Right ventricle myocardium superior (tissue), 1 donor: ENCODE measurements at regions not wholly inside any gene's neighbourhood (a gene's known extent, or its start where the extent isn't known, plus 50 kb on each side); places are given as distances from the start of the nearest gene placed in this dataset.
A peak's percentile ranks its signal among the peaks of the same experiment; 100 is the strongest.
"Not testable (repeated sequence)": the region's sequence is repeated elsewhere in the genome, so short reads cannot be mapped to it uniquely, and the experiment has no call there.

Source experiments
- ATAC-seq: fragments of 200-7000 bp; cut with Tn5 transposase; one replicate; pipeline ENCODE4 v1.9.1; 2020; ENCODE audit warnings: mild to moderate bottlenecking; ENCODE audit not compliant: poor library complexity
- DNase-seq: peaks from one replicate; pipeline ENCODE4 v3.0.0-alpha.2; 2020
- intact Hi-C: fragments of 100-400 bp; cut with DNase I; formaldehyde crosslinking; loops from one replicate; pipeline ENCODE4 v1.11.2; 2022
- donor health status: DM: no; HTN: yes; CAD: no; lungs with severe emphysema.

GRCh38 chr10:61283481-61284221 is 169.5 kb downstream of the TMEM26 start:
- intact Hi-C loops: loop anchor here (5.0 kb wide), 1 partner anchor 146 kb away; no protein-coding TSS in a partner anchor
- no peak for DNase-seq
- peak; percentile 25 for ATAC-seq

GRCh38 chr10:61283066-61283465 is 170.1 kb downstream of the TMEM26 start:
- no peak for ATAC-seq
- no peak for DNase-seq
- intact Hi-C loops: loop anchor here (5.0 kb wide), 1 partner anchor 146 kb away; no protein-coding TSS in a partner anchor

GRCh38 chr10:61280303-61280702 is 172.9 kb downstream of the TMEM26 start:
- ATAC-seq: no peak
- intact Hi-C loops: loop anchor here (5.0 kb wide), 1 partner anchor 143 kb away; no protein-coding TSS in a partner anchor
- no peak for DNase-seq

- ATAC-seq (no peak), DNase-seq (no peak)
- intact Hi-C loops: no loop called here
Observed at GRCh38 chr10:61279400-61279799, 173.8 kb downstream of the TMEM26 start.

GRCh38 chr10:61278556-61278955 is 174.6 kb downstream of the TMEM26 start:
- ATAC-seq (no peak), DNase-seq (no peak)
- intact Hi-C loops: no loop called here

GRCh38 chr10:61272781-61273180 is 180.4 kb downstream of the TMEM26 start:
- DNase-seq: no peak
- intact Hi-C loops: no loop called here
- no peak for ATAC-seq

- intact Hi-C loops: no loop called here
- no peak for DNase-seq
- no peak for ATAC-seq
Observed at GRCh38 chr10:61271127-61271780, 181.9 kb downstream of the TMEM26 start.

- intact Hi-C loops: no loop called here
- ATAC-seq: no peak
- no peak for DNase-seq
Observed at GRCh38 chr10:61263518-61263917, 189.7 kb downstream of the TMEM26 start.

- intact Hi-C loops: no loop called here
- no peak for DNase-seq
- ATAC-seq: no peak
Observed at GRCh38 chr10:61262486-61263261, 190.5 kb downstream of the TMEM26 start.

- DNase-seq (no peak), ATAC-seq (no peak)
- intact Hi-C loops: no loop called here
Observed at GRCh38 chr10:61257956-61258496, 195.2 kb downstream of the TMEM26 start.

- DNase-seq: no peak
- intact Hi-C loops: no loop called here
- ATAC-seq: no peak
Observed at GRCh38 chr10:61257136-61257535, 196.0 kb downstream of the TMEM26 start.

GRCh38 chr10:61252326-61252725 is 200.9 kb downstream of the TMEM26 start:
- intact Hi-C loops, ATAC-seq, DNase-seq: not testable (repeated sequence)

GRCh38 chr10:61251089-61251488 is 202.1 kb downstream of the TMEM26 start:
- DNase-seq (no peak), ATAC-seq (no peak)
- intact Hi-C loops: no loop called here

- no peak for DNase-seq
- ATAC-seq: no peak
- intact Hi-C loops: no loop called here
Observed at GRCh38 chr10:61250131-61250530, 203.1 kb downstream of the TMEM26 start.

- ATAC-seq: no peak
- intact Hi-C loops: no loop called here
- no peak for DNase-seq
Observed at GRCh38 chr10:61248013-61248412, 205.2 kb downstream of the TMEM26 start.

- intact Hi-C loops: no loop called here
- ATAC-seq (no peak), DNase-seq (no peak)
Observed at GRCh38 chr10:61244261-61244775, 208.9 kb downstream of the TMEM26 start.

- DNase-seq (no peak), ATAC-seq (no peak)
- intact Hi-C loops: no loop called here
Observed at GRCh38 chr10:61232780-61233179, 220.4 kb downstream of the TMEM26 start.

- no peak for DNase-seq
- ATAC-seq: no peak
- intact Hi-C loops: no loop called here
Observed at GRCh38 chr10:61225939-61226338, 227.2 kb downstream of the TMEM26 start.

GRCh38 chr10:61223576-61223975 is 229.6 kb downstream of the TMEM26 start:
- no peak for ATAC-seq
- no peak for DNase-seq
- intact Hi-C loops: no loop called here
